ENCODE measurements at regions not wholly inside any gene's neighbourhood (a gene's known extent, or its start where the extent isn't known, plus 50 kb on each side); places are given as distances from the start of the nearest gene placed in this dataset.

GRCh38 chr5:2382776-2383697 is 368.4 kb downstream of the IRX2 start:
- DNase-seq (ENCODE audit: low spot score), result no peak
- no peak for TF ChIP-seq CTCF (IDR thresholded peaks at IDR 0.05)
- Histone ChIP-seq H3K4me3 (no peak overlapping the region), H3K27ac (no peak overlapping the region)

- TF ChIP-seq CTCF (IDR thresholded peaks at IDR 0.05), result no peak
- H3K4me3 ChIP-seq, result no peak overlapping the region
- no peak for DNase-seq (ENCODE audit: low spot score)
- H3K27ac ChIP-seq, result no peak overlapping the region
Observed at GRCh38 chr5:2381861-2382260, 369.6 kb downstream of the IRX2 start.

GRCh38 chr5:2381070-2381469 is 370.4 kb downstream of the IRX2 start:
- no peak for TF ChIP-seq CTCF (IDR thresholded peaks at IDR 0.05)
- H3K27ac ChIP-seq, result no peak overlapping the region
- H3K4me3 ChIP-seq, result no peak overlapping the region
- no peak for DNase-seq (ENCODE audit: low spot score)

- H3K27ac ChIP-seq, result no peak overlapping the region
- no peak for TF ChIP-seq CTCF (IDR thresholded peaks at IDR 0.05)
- DNase-seq (ENCODE audit: low spot score), result no peak
- H3K4me3 ChIP-seq, result no peak overlapping the region
Observed at GRCh38 chr5:2378976-2379375, 372.5 kb downstream of the IRX2 start.

GRCh38 chr5:2378108-2378507 is 373.4 kb downstream of the IRX2 start:
- Histone ChIP-seq H3K27ac (no peak overlapping the region), H3K4me3 (no peak overlapping the region)
- no peak for TF ChIP-seq CTCF (IDR thresholded peaks at IDR 0.05)
- no peak for DNase-seq (ENCODE audit: low spot score)

- H3K4me3 ChIP-seq, result no peak overlapping the region
- no peak for TF ChIP-seq CTCF (IDR thresholded peaks at IDR 0.05)
- DNase-seq (ENCODE audit: low spot score), result no peak
Observed at GRCh38 chr5:2376486-2376885, 375.0 kb downstream of the IRX2 start.

GRCh38 chr5:2375757-2376250 is 375.7 kb downstream of the IRX2 start:
- DNase-seq (ENCODE audit: low spot score), result no peak
- H3K27ac ChIP-seq, result no peak overlapping the region
- H3K4me3 ChIP-seq, result no peak overlapping the region
- TF ChIP-seq CTCF (IDR thresholded peaks at IDR 0.05), result no peak

More at GRCh38 chr5:2376486-2376885, 375.0 kb downstream of the IRX2 start:
- H3K27ac ChIP-seq, result no peak overlapping the region
